B cell (primary cell): ENCODE measurements at regions not wholly inside any gene's neighbourhood (a gene's known extent, or its start where the extent isn't known, plus 50 kb on each side); places are given as distances from the start of the nearest gene placed in this dataset.

ENCODE experiments used
- ATAC-seq: fragments of 200-7000 bp; cut with Tn5 transposase; one replicate; pipeline ENCODE4 v1.10.0; 2021; ENCODE audit warnings: low read depth, mild to moderate bottlenecking, moderate number of reproducible peaks, moderate library complexity
- CTCF ChIA-PET: fragments of 350-600 bp; sonication (Branson Sonifier 250); formaldehyde crosslinking; loops from one replicate; lab custom pipeline; 2021; ENCODE audit warnings: antibody characterized with exemption, inconsistent platforms; lab: Charles Lee
- POLR2A ChIA-PET: fragments of 350-600 bp; sonication (Branson Sonifier 250); formaldehyde crosslinking; loops from one replicate; lab custom pipeline; 2021; ENCODE audit warnings: antibody characterized with exemption; lab: Charles Lee
- DNase-seq: peaks from one replicate; pipeline ENCODE4 v3.0.0; 2013
- H2AFZ ChIP-seq: 2 replicates; pipeline ENCODE4 v1.6.1; 2012; ENCODE audit warnings: mild to moderate bottlenecking, low read depth, low read length; ENCODE audit not compliant: insufficient read depth, poor library complexity, severe bottlenecking
- H3K27ac ChIP-seq, 2 donors: 1 replicate in 1 of 2; 2 replicates in 1 of 2; pipeline ENCODE4 v1.5.1; 2012 to 2013; ENCODE audit warnings: low read length in 2 of 2, mild to moderate bottlenecking in 2 of 2, moderate library complexity in 1 of 2
- H3K27me3 ChIP-seq, 4 experiments: fragments of 200-600 bp in 1 of 4; sonication (generic) in 1 of 4; replicated peaks in 1 of 4; 1 replicate in 2 of 4; 2 replicates in 2 of 4; pipeline versions ENCODE4 v1.6.1 to v1.7.0; 2013 to 2016; ENCODE audit warnings: low read length in 3 of 4, mild to moderate bottlenecking in 2 of 4, mixed read lengths in 1 of 4, moderate library complexity in 1 of 4; ENCODE audit not compliant: insufficient read depth in 4 of 4, control insufficient read depth in 3 of 4; ENCODE audit errors: control extremely low read depth in 1 of 4
- H3K36me3 ChIP-seq, 2 experiments: replicated peaks in 1 of 2; 1 replicate in 1 of 2; 2 replicates in 1 of 2; pipeline versions ENCODE4 v1.6.1 to v1.7.1; 2013; ENCODE audit warnings: low read length in 1 of 2; ENCODE audit not compliant: insufficient read depth in 2 of 2, control insufficient read depth in 1 of 2; ENCODE audit errors: control extremely low read depth in 1 of 2, extremely low read depth in 1 of 2
- H3K4me1 ChIP-seq, 2 donors: fragments of 200-600 bp in 1 of 2; sonication (generic) in 1 of 2; 1 replicate in 1 of 2; 2 replicates in 1 of 2; pipeline versions ENCODE4 v1.5.1 to v1.6.1; 2013 to 2017; ENCODE audit warnings: low read length in 2 of 2; ENCODE audit not compliant: control insufficient read depth in 2 of 2, insufficient read depth in 2 of 2
- H3K4me2 ChIP-seq: replicated peaks from 2 replicates; pipeline ENCODE3; 2012; ENCODE audit warnings: mild to moderate bottlenecking, low read depth, low read length; ENCODE audit not compliant: poor library complexity, severe bottlenecking
- H3K4me3 ChIP-seq, 5 experiments: fragments of 200-600 bp in 1 of 5; sonication (generic) in 1 of 5; 1 replicate in 3 of 5; 2 replicates in 2 of 5; pipeline versions ENCODE4 v1.5.1 to v1.7.0; 2011 to 2016; ENCODE audit warnings: low read length in 4 of 5, mild to moderate bottlenecking in 4 of 5, low read depth in 2 of 5, control low read depth in 1 of 5, moderate library complexity in 1 of 5; ENCODE audit not compliant: insufficient read depth in 1 of 5; ENCODE audit errors: control extremely low read depth in 1 of 5, extremely low read depth in 1 of 5
- H3K79me2 ChIP-seq: fragments of 200-600 bp; sonication (generic); one replicate; pipeline ENCODE4 v1.6.0; 2016; ENCODE audit warnings: low read length; ENCODE audit not compliant: control insufficient read depth, insufficient read depth
- H3K9ac ChIP-seq: fragments of 200-600 bp; sonication (generic); 2 replicates; pipeline ENCODE4 v1.6.1; 2017; ENCODE audit warnings: mild to moderate bottlenecking, low read length, moderate library complexity
- H3K9me3 ChIP-seq, 3 donors: one replicate each; pipeline versions ENCODE4 v1.6.1 to v1.7.1; 2013; ENCODE audit warnings: low read length in 2 of 3; ENCODE audit not compliant: control insufficient read depth in 2 of 3, insufficient read depth in 1 of 3; ENCODE audit errors: control extremely low read depth in 1 of 3
- H4K20me1 ChIP-seq: 2 replicates; pipeline ENCODE4 v1.6.0; 2012; ENCODE audit warnings: mild to moderate bottlenecking, low read length; ENCODE audit not compliant: insufficient read depth, control insufficient read depth, poor library complexity, severe bottlenecking
- H3K27ac Mint-ChIP-seq: one replicate; pipeline ENCODE4 v1.8.0; 2021; ENCODE audit warnings: mixed read lengths
- H3K27me3 Mint-ChIP-seq: one replicate; pipeline ENCODE4 v1.8.0; 2021; ENCODE audit warnings: mixed read lengths
- H3K4me1 Mint-ChIP-seq: one replicate; pipeline ENCODE4 v1.8.0; 2021; ENCODE audit warnings: mixed read lengths
- H3K4me3 Mint-ChIP-seq: one replicate; pipeline ENCODE4 v1.8.0; 2021; ENCODE audit warnings: mixed read lengths
- H3K9me3 Mint-ChIP-seq: one replicate; pipeline ENCODE4 v1.8.0; 2022; ENCODE audit warnings: mixed read lengths; ENCODE audit not compliant: insufficient read depth
- EZH2 ChIP-seq: IDR thresholded peaks from 2 replicates; pipeline ENCODE4 v1.6.1; 2012; ENCODE audit warnings: borderline replicate concordance, low read depth, mild to moderate bottlenecking, moderate library complexity, low read length; ENCODE audit not compliant: insufficient read depth, poor library complexity, severe bottlenecking
- WGBS: methylation state at CpG from one replicate; pipeline ENCODE4 v1.1.5; 2013; ENCODE audit warnings: missing lambda C conversion rate; ENCODE audit not compliant: insufficient coverage; 5-methylcytosine and 5-hydroxymethylcytosine counted together
- intact Hi-C: fragments of 100-400 bp; cut with micrococcal nuclease; formaldehyde crosslinking; loops from one replicate; pipeline ENCODE4 v1.10.0; 2022
- TF ChIP-seq, protein P1 (sequence below): fragments of 200-600 bp; IDR thresholded peaks from one replicate; pipeline ENCODE4 v1.8.0; 2022; ENCODE audit warnings: antibody characterized with exemption, mild to moderate bottlenecking

DNA sequence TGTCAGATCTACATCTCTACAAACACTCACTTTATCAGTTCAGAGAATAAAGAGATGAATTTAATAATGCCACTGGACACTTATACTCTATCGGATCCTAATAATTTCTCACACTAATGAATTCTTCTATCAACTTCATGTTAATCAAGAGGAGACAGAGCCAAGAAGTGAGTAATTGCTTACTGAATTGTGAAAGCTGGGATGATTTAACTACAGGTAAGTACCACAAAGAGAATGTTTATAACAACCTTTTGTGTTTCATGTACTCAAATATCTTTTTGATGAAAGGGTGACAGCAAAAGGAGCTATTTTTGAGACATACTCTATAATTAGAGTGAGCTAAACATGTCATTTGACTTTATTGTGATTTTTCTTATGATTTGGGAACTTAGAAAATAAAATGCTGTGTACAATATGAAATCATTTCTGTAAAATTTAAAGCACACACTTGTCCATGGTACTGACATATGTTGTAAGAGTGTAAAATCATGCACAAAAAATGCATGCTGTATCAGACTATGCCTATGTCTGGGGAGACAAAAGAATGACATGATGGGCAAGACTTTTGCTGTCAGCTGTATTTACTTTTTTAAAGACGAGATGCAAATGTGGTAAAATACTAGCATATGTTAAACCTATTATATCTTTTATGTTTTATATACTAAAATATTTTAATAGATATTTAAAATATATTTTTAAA lies 361.2 kb downstream of the CCER1 start:
- no peaks in the 10 kb centered on the region for H3K36me3 ChIP-seq
- no peak overlapping the region for H3K9ac ChIP-seq
- no peak overlapping the region for H3K4me2 ChIP-seq
- H3K27ac ChIP-seq = no peak overlapping the region
- H3K9me3 ChIP-seq = no peaks in the 10 kb centered on the region
- intact Hi-C loops = no loop called here
- DNase-seq (no peak), ATAC-seq (no peak)
- no peaks in the 10 kb centered on the region for H3K27me3 ChIP-seq
- Mint-ChIP-seq H3K27ac (no peak overlapping the region), H3K9me3 (no peaks in the 10 kb centered on the region), H3K4me1 (no peaks in the 10 kb centered on the region), H3K27me3 (no peaks in the 10 kb centered on the region), H3K4me3 (no peak overlapping the region)
- H3K4me3 ChIP-seq = no peak overlapping the region
- no peaks in the 10 kb centered on the region for H4K20me1 ChIP-seq
- no peaks in the 10 kb centered on the region for H3K4me1 ChIP-seq
- CTCF ChIA-PET = no interaction called here
- H3K79me2 ChIP-seq = no peaks in the 10 kb centered on the region
- POLR2A ChIA-PET = no interaction called here
- WGBS = no CpG with 5 or more reads among the region's 2 CpGs
- no peak for TF ChIP-seq EZH2
- TF ChIP-seq, protein P1, sequence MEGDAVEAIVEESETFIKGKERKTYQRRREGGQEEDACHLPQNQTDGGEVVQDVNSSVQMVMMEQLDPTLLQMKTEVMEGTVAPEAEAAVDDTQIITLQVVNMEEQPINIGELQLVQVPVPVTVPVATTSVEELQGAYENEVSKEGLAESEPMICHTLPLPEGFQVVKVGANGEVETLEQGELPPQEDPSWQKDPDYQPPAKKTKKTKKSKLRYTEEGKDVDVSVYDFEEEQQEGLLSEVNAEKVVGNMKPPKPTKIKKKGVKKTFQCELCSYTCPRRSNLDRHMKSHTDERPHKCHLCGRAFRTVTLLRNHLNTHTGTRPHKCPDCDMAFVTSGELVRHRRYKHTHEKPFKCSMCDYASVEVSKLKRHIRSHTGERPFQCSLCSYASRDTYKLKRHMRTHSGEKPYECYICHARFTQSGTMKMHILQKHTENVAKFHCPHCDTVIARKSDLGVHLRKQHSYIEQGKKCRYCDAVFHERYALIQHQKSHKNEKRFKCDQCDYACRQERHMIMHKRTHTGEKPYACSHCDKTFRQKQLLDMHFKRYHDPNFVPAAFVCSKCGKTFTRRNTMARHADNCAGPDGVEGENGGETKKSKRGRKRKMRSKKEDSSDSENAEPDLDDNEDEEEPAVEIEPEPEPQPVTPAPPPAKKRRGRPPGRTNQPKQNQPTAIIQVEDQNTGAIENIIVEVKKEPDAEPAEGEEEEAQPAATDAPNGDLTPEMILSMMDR = no peak
- H2AFZ ChIP-seq = no peak overlapping the region

- CTCF ChIA-PET = no interaction called here
Measured at GRCh38 chr12:90589956-90590355, 365.0 kb downstream of the CCER1 start.

More at GRCh38 chr12:90589956-90590355, 365.0 kb downstream of the CCER1 start:
- H3K4me1 ChIP-seq = no peaks in the 10 kb centered on the region
- DNase-seq = no peak
- H3K4me1 Mint-ChIP-seq = no peaks in the 10 kb centered on the region
- no peaks in the 10 kb centered on the region for H3K27me3 Mint-ChIP-seq
- no peaks in the 10 kb centered on the region for H3K36me3 ChIP-seq
- H3K27ac ChIP-seq = no peak overlapping the region
- no peaks in the 10 kb centered on the region for H3K9me3 Mint-ChIP-seq
- H3K4me3 Mint-ChIP-seq = no peak overlapping the region
- POLR2A ChIA-PET = no interaction called here
- no peaks in the 10 kb centered on the region for H3K27me3 ChIP-seq
- H3K27ac Mint-ChIP-seq = no peak overlapping the region
- H2AFZ ChIP-seq = no peak overlapping the region
- no peak overlapping the region for H3K4me3 ChIP-seq
- no peak overlapping the region for H3K4me2 ChIP-seq
- H3K79me2 ChIP-seq = no peaks in the 10 kb centered on the region
- H4K20me1 ChIP-seq = no peaks in the 10 kb centered on the region
- ATAC-seq = no peak
- intact Hi-C loops = no loop called here
- TF ChIP-seq EZH2 = no peak
- TF ChIP-seq, protein P1 = no peak
- no CpG with 5 or more reads among the region's 1 CpG for WGBS
- H3K9me3 ChIP-seq = peaks cover 0 to 2% (median 0%) of the 10 kb centered on the region in 3 donors
- no peak overlapping the region for H3K9ac ChIP-seq
